OCI-LY1 (cell line): ENCODE measurements at regions not wholly inside any gene's neighbourhood (a gene's known extent, or its start where the extent isn't known, plus 50 kb on each side); places are given as distances from the start of the nearest gene placed in this dataset.

ENCODE experiments used
- CTCF ChIP-seq: fragments of 200-600 bp; sonication (generic), shearing (Covaris generic); IDR thresholded peaks from 2 replicates; pipeline ENCODE4 v1.5.1; 2017; ENCODE audit warnings: mild to moderate bottlenecking, antibody characterized with exemption, low read length, moderate library complexity, mixed read lengths
- EZH2 ChIP-seq: fragments of 200-600 bp; sonication (generic), shearing (Covaris generic); IDR thresholded peaks from 2 replicates; pipeline ENCODE4 v1.8.0; 2017; ENCODE audit warnings: borderline replicate concordance, mixed run types, mild to moderate bottlenecking, antibody characterized with exemption, low read length, moderate library complexity, mixed read lengths

- no peak for TF ChIP-seq CTCF
- no peak for TF ChIP-seq EZH2
Measured at GRCh38 chr13:79792716-79793115, 311.8 kb downstream of the NDFIP2 start.
